ENCODE measurements at regions not wholly inside any gene's neighbourhood (a gene's known extent, or its start where the extent isn't known, plus 50 kb on each side); places are given as distances from the start of the nearest gene placed in this dataset.

GRCh38 chr3:20741381-20741780 is 555.4 kb upstream of the SGO1 start:
- TF ChIP-seq TCF7L2 (IDR thresholded peaks at IDR 0.05; ENCODE audit: low read depth, low read length): no peak
- TF ChIP-seq POLR2AphosphoS5 (IDR thresholded peaks at IDR 0.05; ENCODE audit: low read depth, low read length): no peak
- no peak for TF ChIP-seq SIN3A (IDR thresholded peaks at IDR 0.05; ENCODE audit: borderline replicate concordance, insufficient read depth, low read depth, low read length)
- TF ChIP-seq REST (IDR thresholded peaks at IDR 0.05; ENCODE audit: insufficient read depth in 1 of 2, low read depth in 2 of 2, low read length in 1 of 2): no peak
- TF ChIP-seq CTCF (IDR thresholded peaks at IDR 0.05): no peak
- DNase-seq (ENCODE audit: low read depth, low spot score) (no peak), ATAC-seq (no peak)
- Histone ChIP-seq H3K9me3 (ENCODE audit: control insufficient read depth, insufficient read depth, low read depth, low read length) (no peaks in the 10 kb centered on the region), H3K4me1 (ENCODE audit: control insufficient read depth, insufficient read depth, low read length) (no peaks in the 10 kb centered on the region), H3K27ac (ENCODE audit: low read length) (no peak overlapping the region), H3K36me3 (ENCODE audit: control insufficient read depth, insufficient read depth, low read length) (no peaks in the 10 kb centered on the region), H3K27me3 (ENCODE audit: control insufficient read depth, insufficient read depth, low read length) (no peaks in the 10 kb centered on the region), H3K4me3 (ENCODE audit: low read depth in 2 of 2, low read length in 2 of 2) (no peak overlapping the region)
- POLR2A ChIA-PET: no interaction called here
- in situ Hi-C loops (cut with HindIII; ENCODE audit: low pct_unique_long_range_greater_than_20kb, low sequenced_read_pairs): no loop called here
- no TSS peak for BruUV-seq (replicated peaks)
- intact Hi-C loops (cut with micrococcal nuclease; ENCODE audit: unreplicated experiment): no loop called here
- CTCF ChIA-PET: no interaction called here

DNA sequence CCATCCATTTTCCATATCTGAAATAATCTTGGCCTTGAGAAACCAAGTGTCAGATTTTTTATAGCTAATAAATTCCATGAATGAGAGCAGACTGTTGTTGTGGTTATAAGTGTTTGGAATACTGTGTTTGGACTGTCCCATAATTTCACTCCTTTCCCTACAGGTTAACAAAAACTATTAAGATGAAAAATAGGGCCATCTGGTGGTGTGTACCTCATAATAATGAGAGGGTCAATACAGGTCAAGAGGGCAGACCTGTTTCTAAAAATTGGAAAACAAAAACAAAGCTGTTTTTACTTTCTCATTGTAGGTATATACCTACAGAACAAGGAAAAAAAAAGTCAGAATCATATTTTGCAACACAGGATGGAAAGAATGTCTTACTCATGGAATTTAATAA is 553.8 kb upstream of the SGO1 start:
- no peaks in the 10 kb centered on the region for H3K36me3 ChIP-seq (ENCODE audit: control insufficient read depth, insufficient read depth, low read length)
- in situ Hi-C loops (cut with HindIII; ENCODE audit: low pct_unique_long_range_greater_than_20kb, low sequenced_read_pairs): no loop called here
- no peaks in the 10 kb centered on the region for H3K27me3 ChIP-seq (ENCODE audit: control insufficient read depth, insufficient read depth, low read length)
- intact Hi-C loops (cut with micrococcal nuclease; ENCODE audit: unreplicated experiment): no loop called here
- no peak overlapping the region for H3K27ac ChIP-seq (ENCODE audit: low read length)
- no peaks in the 10 kb centered on the region for H3K4me1 ChIP-seq (ENCODE audit: control insufficient read depth, insufficient read depth, low read length)
- BruUV-seq (replicated peaks): no TSS peak
- DNase-seq (ENCODE audit: low read depth, low spot score) (no peak), ATAC-seq (no peak)
- H3K9me3 ChIP-seq (ENCODE audit: control insufficient read depth, insufficient read depth, low read depth, low read length): no peaks in the 10 kb centered on the region
- ChIA-PET CTCF (no interaction called here), POLR2A (no interaction called here)
- TF ChIP-seq CTCF (IDR thresholded peaks at IDR 0.05): no peak
- no peak for TF ChIP-seq TCF7L2 (IDR thresholded peaks at IDR 0.05; ENCODE audit: low read depth, low read length)
- no peak for TF ChIP-seq SIN3A (IDR thresholded peaks at IDR 0.05; ENCODE audit: borderline replicate concordance, insufficient read depth, low read depth, low read length)
- TF ChIP-seq POLR2AphosphoS5 (IDR thresholded peaks at IDR 0.05; ENCODE audit: low read depth, low read length): no peak
- no peak overlapping the region for H3K4me3 ChIP-seq (ENCODE audit: low read depth in 2 of 2, low read length in 2 of 2)

Measured in Panc1 (cell line).